A549 (cell line): ENCODE measurements at regions not wholly inside any gene's neighbourhood (a gene's known extent, or its start where the extent isn't known, plus 50 kb on each side); places are given as distances from the start of the nearest gene placed in this dataset.

Experiments used
- ATAC-seq, 2 experiments: fragments of 200-7000 bp in 1 of 2; fragments of >200 bp in 1 of 2; cut with Nextera tagmentation in 1 of 2; cut with Tn5 transposase in 1 of 2; 3 replicates each; pipeline versions ENCODE4 v1.8.0 to v1.9.1; 2018 to 2020; ENCODE audit warnings: mild to moderate bottlenecking in 1 of 2, moderate library complexity in 1 of 2
- CTCF ChIA-PET: fragments of 300-600 bp; sonication (Branson Sonifier 250); formaldehyde crosslinking; extraction: SDS; loops from one replicate; lab custom pipeline; 2021; ENCODE audit warnings: antibody characterized with exemption, inconsistent platforms; lab: Yijun Ruan, JAX
- POLR2A ChIA-PET: fragments of 350-600 bp; formaldehyde crosslinking; extraction: SDS; loops from one replicate; lab custom pipeline; 2021; ENCODE audit warnings: antibody characterized with exemption, inconsistent platforms; lab: Yijun Ruan, JAX
- DNase-seq, 2 experiments: peaks; one replicate each; pipeline versions ENCODE4 v3.0.0 to v3.0.0-alpha.2; 2011 to 2016; ENCODE audit warnings: low read depth in 1 of 2, low spot score in 1 of 2
- FAIRE-seq: peaks from 2 replicates; lab custom pipeline; 2011; peaks lifted over from hg19 to GRCh38; lab: Jason Lieb, UNC
- H3K27ac ChIP-seq, 2 experiments: fragments of >200 bp; sonication (Bioruptor Twin); formaldehyde crosslinking; 3 replicates each; pipeline ENCODE4 v1.5.1; 2016 to 2017
- H3K4me1 ChIP-seq: fragments of >200 bp; sonication (Bioruptor Twin); formaldehyde crosslinking; 3 replicates; pipeline ENCODE4 v1.6.1; 2016
- H3K4me2 ChIP-seq: fragments of >200 bp; sonication (Bioruptor Twin); formaldehyde crosslinking; 3 replicates; pipeline ENCODE4 v1.6.1; 2016
- H3K4me3 ChIP-seq: fragments of >200 bp; sonication (Bioruptor Twin); formaldehyde crosslinking; 3 replicates; pipeline ENCODE4 v1.5.1; 2016
- H3K9me3 ChIP-seq: fragments of >200 bp; sonication (Bioruptor Twin); formaldehyde crosslinking; 3 replicates; pipeline ENCODE4 v1.6.1; 2016
- ATOH8 ChIP-seq: fragments of 250-450 bp; sonication (Bioruptor Pico); IDR thresholded peaks from 2 replicates; pipeline ENCODE4 v1.5.0; 2020; ENCODE audit warnings: low read depth, mild to moderate bottlenecking, moderate library complexity
- BHLHE40 ChIP-seq: IDR thresholded peaks from 2 replicates; pipeline ENCODE4 v1.6.1; 2012; ENCODE audit warnings: low read depth, low read length, inconsistent platforms
- CBX2 ChIP-seq: fragments of 200-600 bp; sonication (generic); IDR thresholded peaks from 2 replicates; pipeline ENCODE4 v1.6.1; 2016; ENCODE audit warnings: low read depth, mild to moderate bottlenecking, borderline replicate concordance
- CBX8 ChIP-seq: fragments of 200-600 bp; sonication (generic); IDR thresholded peaks from 2 replicates; pipeline ENCODE4 v1.6.1; 2016
- CEBPB ChIP-seq, 2 experiments: fragments of >200 bp in 1 of 2; sonication (Bioruptor Twin) in 1 of 2; formaldehyde crosslinking in 1 of 2; IDR thresholded peaks; 2 replicates each; pipeline ENCODE4 v1.6.1; 2012 to 2016
- CHD2 ChIP-seq: fragments of 150-350 bp; IDR thresholded peaks from 2 replicates; pipeline ENCODE4 v1.6.1; 2014; ENCODE audit warnings: low read length; ENCODE audit not compliant: partially characterized antibody
- CHD4 ChIP-seq: fragments of 200-600 bp; sonication (generic); IDR thresholded peaks from 2 replicates; pipeline ENCODE4 v1.6.1; 2016; ENCODE audit warnings: antibody characterized with exemption, mild to moderate bottlenecking, borderline replicate concordance
- E2F6 ChIP-seq: IDR thresholded peaks from 2 replicates; pipeline ENCODE4 v1.6.1; 2012; ENCODE audit warnings: low read depth, borderline replicate concordance
- EHF ChIP-seq: fragments of 250-450 bp; sonication (Bioruptor Pico); IDR thresholded peaks from 2 replicates; pipeline ENCODE4 v1.5.0; 2020; ENCODE audit warnings: mild to moderate bottlenecking
- ELK1 ChIP-seq: fragments of 150-350 bp; IDR thresholded peaks from 2 replicates; pipeline ENCODE4 v1.6.1; 2014; ENCODE audit warnings: low read depth, mild to moderate bottlenecking, low read length
- EP300 ChIP-seq, 2 experiments: fragments of >200 bp; sonication (Bioruptor Twin); formaldehyde crosslinking; IDR thresholded peaks; 2 replicates in 1 of 2; 3 replicates in 1 of 2; pipeline ENCODE4 v1.6.1; 2016 to 2017
- FOSB ChIP-seq: fragments of 250-450 bp; sonication (Bioruptor Pico); IDR thresholded peaks from 2 replicates; pipeline ENCODE4 v1.5.0; 2020; ENCODE audit warnings: mild to moderate bottlenecking, moderate library complexity
- GATA3 ChIP-seq: IDR thresholded peaks from 2 replicates; pipeline ENCODE4 v1.6.1; 2012; ENCODE audit warnings: borderline replicate concordance
- HDAC2 ChIP-seq: fragments of 200-600 bp; sonication (generic); IDR thresholded peaks from 2 replicates; pipeline ENCODE4 v1.6.1; 2016
- HEYL ChIP-seq: fragments of 250-450 bp; sonication (Bioruptor Pico); IDR thresholded peaks from 2 replicates; pipeline ENCODE4 v1.8.0; 2021; ENCODE audit warnings: mild to moderate bottlenecking, moderate library complexity
- HMGXB4 ChIP-seq: fragments of 250-450 bp; sonication (Bioruptor Pico); IDR thresholded peaks from 2 replicates; pipeline ENCODE4 v1.5.0; 2021; ENCODE audit warnings: mild to moderate bottlenecking, moderate library complexity, borderline replicate concordance
- HOXA7 ChIP-seq: fragments of 250-450 bp; sonication (Bioruptor Pico); IDR thresholded peaks from 2 replicates; pipeline ENCODE4 v1.5.0; 2020; ENCODE audit warnings: mild to moderate bottlenecking, moderate library complexity
- HOXB13 ChIP-seq: fragments of 250-450 bp; sonication (Bioruptor Pico); IDR thresholded peaks from 2 replicates; pipeline ENCODE4 v1.5.0; 2020; ENCODE audit warnings: low read depth, mild to moderate bottlenecking, moderate library complexity
- MAFK ChIP-seq: fragments of 450-650 bp; IDR thresholded peaks from 2 replicates; pipeline ENCODE4 v1.6.1; 2014; ENCODE audit not compliant: partially characterized antibody
- MAZ ChIP-seq: fragments of 150-350 bp; IDR thresholded peaks from 2 replicates; pipeline ENCODE4 v1.6.1; 2014; ENCODE audit warnings: antibody characterized with exemption, low read depth, low read length, borderline replicate concordance
- NFE2L2 ChIP-seq: fragments of 150-350 bp; conservative IDR thresholded peaks from 2 replicates; pipeline ENCODE4 v1.6.1; 2014; ENCODE audit warnings: low read length
- PHF8 ChIP-seq: fragments of 200-600 bp; sonication (generic); IDR thresholded peaks from 2 replicates; pipeline ENCODE4 v1.6.1; 2016; ENCODE audit warnings: low read depth, mild to moderate bottlenecking, antibody characterized with exemption, moderate library complexity, borderline replicate concordance
- POLR2A ChIP-seq: IDR thresholded peaks from 2 replicates; pipeline ENCODE4 v1.6.1; 2012; ENCODE audit warnings: mild to moderate bottlenecking, low read length
- RAD21 ChIP-seq, 2 experiments: fragments of >200 bp in 1 of 2; sonication (Bioruptor Twin) in 1 of 2; formaldehyde crosslinking in 1 of 2; IDR thresholded peaks in 1 of 2; conservative IDR thresholded peaks in 1 of 2; 2 replicates in 1 of 2; 3 replicates in 1 of 2; pipeline ENCODE4 v1.6.1; 2012 to 2018; ENCODE audit warnings: inconsistent platforms in 1 of 2
- RARB ChIP-seq: fragments of 250-450 bp; sonication (Bioruptor Pico); IDR thresholded peaks from 2 replicates; pipeline ENCODE4 v1.8.0; 2021; ENCODE audit warnings: mild to moderate bottlenecking, moderate library complexity
- SMC3 ChIP-seq: fragments of >200 bp; sonication (Bioruptor Twin); formaldehyde crosslinking; IDR thresholded peaks from 3 replicates; pipeline ENCODE4 v1.6.1; 2018; ENCODE audit warnings: inconsistent platforms
- SREBF2 ChIP-seq: fragments of 450-650 bp; IDR thresholded peaks from 2 replicates; pipeline ENCODE4 v1.6.1; 2014; ENCODE audit warnings: mild to moderate bottlenecking, moderate library complexity
- TFCP2L1 ChIP-seq: fragments of 250-450 bp; sonication (Bioruptor Pico); IDR thresholded peaks from 2 replicates; pipeline ENCODE4 v1.5.0; 2021; ENCODE audit warnings: mild to moderate bottlenecking
- TP53 ChIP-seq: fragments of 250-450 bp; sonication (Bioruptor Pico); IDR thresholded peaks from 2 replicates; pipeline ENCODE4 v1.5.0; 2021; ENCODE audit warnings: mild to moderate bottlenecking, moderate library complexity
- ZC3H11A ChIP-seq: fragments of 450-650 bp; IDR thresholded peaks from 2 replicates; pipeline ENCODE4 v1.6.1; 2014; ENCODE audit warnings: antibody characterized with exemption, mild to moderate bottlenecking
- ZSCAN20 ChIP-seq: fragments of 250-450 bp; sonication (Bioruptor Pico); IDR thresholded peaks from 2 replicates; pipeline ENCODE4 v1.8.0; 2022; ENCODE audit warnings: mild to moderate bottlenecking, moderate library complexity
- WGBS: methylation state at CpG from one replicate; pipeline ENCODE4 v1.1.6; 2017; ENCODE audit errors: missing lambda C conversion rate; 5-methylcytosine and 5-hydroxymethylcytosine counted together

- ChIA-PET CTCF (no interaction called here), POLR2A (no interaction called here)
- H3K27ac ChIP-seq = no peak overlapping the region
- ATAC-seq (no peak), FAIRE-seq (no peak), DNase-seq (no peak)
- H3K4me1 ChIP-seq = no peaks in the 10 kb centered on the region
- H3K9me3 ChIP-seq = no peaks in the 10 kb centered on the region
- TF ChIP-seq CHD2 = no peak
- TF ChIP-seq POLR2A = no peak
- TF ChIP-seq GATA3 = no peak
- TF ChIP-seq CBX2 = no peak
- no peak for TF ChIP-seq ZSCAN20 (CRISPR knock-in tag)
- no peak for TF ChIP-seq RARB (CRISPR knock-in tag)
- TF ChIP-seq BHLHE40 = no peak
- H3K4me2 ChIP-seq = no peak overlapping the region
- WGBS = 61% methylated on average over 8 of the region's 10 CpGs
- H3K4me3 ChIP-seq = no peak overlapping the region
These were observed 195.2 kb downstream of the CTTN start for GRCh38 chr11:70593446-70593983.

- DNase-seq (no peak), FAIRE-seq (no peak), ATAC-seq (no peak)
- ChIA-PET CTCF (no interaction called here), POLR2A (no interaction called here)
- no peak overlapping the region for H3K27ac ChIP-seq
- no peaks in the 10 kb centered on the region for H3K9me3 ChIP-seq
- TF ChIP-seq CBX8 (no peak), PHF8 (no peak), ATOH8 (CRISPR knock-in tag) (no peak), CBX2 (no peak), ZC3H11A (no peak), EHF (CRISPR knock-in tag) (no peak), E2F6 (no peak), TFCP2L1 (CRISPR knock-in tag) (no peak), NFE2L2 (no peak), HOXB13 (CRISPR knock-in tag) (no peak), RAD21 (conservative IDR thresholded peaks at IDR 0.05 in 1 of 2, IDR thresholded peaks at IDR 0.05 in 1 of 2) (no peak), HEYL (no peak), HOXA7 (CRISPR knock-in tag) (no peak), GATA3 (no peak), CHD4 (no peak)
- H3K4me3 ChIP-seq = no peak overlapping the region
- 86% methylated on average over 16 of the region's 16 CpGs for WGBS
- no peaks in the 10 kb centered on the region for H3K4me1 ChIP-seq
- no peak overlapping the region for H3K4me2 ChIP-seq
These were observed 195.7 kb downstream of the CTTN start for GRCh38 chr11:70594031-70594430.

GRCh38 chr11:70594606-70595005 lies 196.3 kb downstream of the CTTN start:
- DNase-seq = no peak
- 88% methylated on average over 10 of the region's 10 CpGs for WGBS
- H3K4me1 ChIP-seq = no peaks in the 10 kb centered on the region
- ATAC-seq = no peak
- H3K4me2 ChIP-seq = no peak overlapping the region
- ChIA-PET POLR2A (no interaction called here), CTCF (no interaction called here)
- H3K9me3 ChIP-seq = no peaks in the 10 kb centered on the region
- no peak for FAIRE-seq
- H3K4me3 ChIP-seq = no peak overlapping the region
- H3K27ac ChIP-seq = no peak overlapping the region
- TF ChIP-seq CEBPB (IDR thresholded peaks at IDR 0.05) (no peak), SMC3 (no peak), HEYL (no peak), FOSB (CRISPR knock-in tag) (no peak), MAFK (no peak), ELK1 (no peak), E2F6 (no peak), MAZ (no peak), TP53 (CRISPR knock-in tag) (no peak), ATOH8 (CRISPR knock-in tag) (no peak), HMGXB4 (CRISPR knock-in tag) (no peak), SREBF2 (no peak), EP300 (IDR thresholded peaks at IDR 0.05) (no peak), HDAC2 (no peak), GATA3 (no peak)
